HUDEP-2 (cell line): ENCODE measurements at regions not wholly inside any gene's neighbourhood (a gene's known extent, or its start where the extent isn't known, plus 50 kb on each side); places are given as distances from the start of the nearest gene placed in this dataset.

ENCODE experiments used
- DNase-seq, 76 experiments: peaks; one replicate each; lab custom pipeline; 2025; ENCODE audit not compliant: unreplicated experiment in 76 of 76; lab: John Stamatoyannopoulos, UW

- no peak for DNase-seq
Measured at GRCh38 chr5:76030343-76030742, 52.8 kb upstream of the SV2C start.

GRCh38 chr5:76029739-76030138 is 53.4 kb upstream of the SV2C start:
- no peak for DNase-seq

- no peak for DNase-seq
Measured at GRCh38 chr5:76025790-76026189, 57.4 kb upstream of the SV2C start.

- DNase-seq = no peak
Measured at GRCh38 chr5:76025069-76025468, 58.1 kb upstream of the SV2C start.

- no peak for DNase-seq
Measured at GRCh38 chr5:76022611-76023010, 60.6 kb upstream of the SV2C start.

- DNase-seq = no peak
Measured at GRCh38 chr5:76021936-76022584, 61.1 kb upstream of the SV2C start.

- DNase-seq = no peak
Measured at GRCh38 chr5:76016258-76016657, 66.9 kb upstream of the SV2C start.

GRCh38 chr5:76014005-76014404 is 69.2 kb upstream of the SV2C start:
- DNase-seq = no peak

GRCh38 chr5:76007904-76008303 is 75.3 kb upstream of the SV2C start:
- DNase-seq = no peak

GRCh38 chr5:76000582-76000981 is 82.6 kb upstream of the SV2C start:
- DNase-seq = no peak

GRCh38 chr5:75993643-75994520 is 89.3 kb upstream of the SV2C start:
- DNase-seq = no peak

- DNase-seq = no peak
Measured at GRCh38 chr5:75993183-75993582, 90.0 kb upstream of the SV2C start.

- DNase-seq = no peak
Measured at GRCh38 chr5:75992753-75993152, 90.4 kb upstream of the SV2C start.

- DNase-seq = no peak
Measured at GRCh38 chr5:75985077-75985476, 98.1 kb upstream of the SV2C start.

GRCh38 chr5:75975496-75975895 is 107.7 kb upstream of the SV2C start:
- DNase-seq = no peak

GRCh38 chr5:75965292-75965691 is 117.9 kb upstream of the SV2C start:
- DNase-seq = no peak

- DNase-seq = no peak
Measured at GRCh38 chr5:75964008-75964407, 119.2 kb upstream of the SV2C start.

- DNase-seq = no peak
Measured at GRCh38 chr5:75963554-75963953, 119.6 kb upstream of the SV2C start.

GRCh38 chr5:75961818-75962217 is 121.4 kb upstream of the SV2C start:
- no peak for DNase-seq

GRCh38 chr5:75960129-75960528 is 123.1 kb upstream of the SV2C start:
- no peak for DNase-seq

- DNase-seq = no peak
Measured at GRCh38 chr5:75952963-75953362, 130.2 kb upstream of the SV2C start.

- no peak for DNase-seq
Measured at GRCh38 chr5:75952291-75952690, 130.9 kb upstream of the SV2C start.
